NCI-H82 treated with DMSO at 0.1 percent for 48 hours (cell line): ENCODE measurements at regions not wholly inside any gene's neighbourhood (a gene's known extent, or its start where the extent isn't known, plus 50 kb on each side); places are given as distances from the start of the nearest gene placed in this dataset.

Source experiments
- DNase-seq: peaks from one replicate; lab custom pipeline; 2025; ENCODE audit not compliant: unreplicated experiment; lab: John Stamatoyannopoulos, UW

DNA sequence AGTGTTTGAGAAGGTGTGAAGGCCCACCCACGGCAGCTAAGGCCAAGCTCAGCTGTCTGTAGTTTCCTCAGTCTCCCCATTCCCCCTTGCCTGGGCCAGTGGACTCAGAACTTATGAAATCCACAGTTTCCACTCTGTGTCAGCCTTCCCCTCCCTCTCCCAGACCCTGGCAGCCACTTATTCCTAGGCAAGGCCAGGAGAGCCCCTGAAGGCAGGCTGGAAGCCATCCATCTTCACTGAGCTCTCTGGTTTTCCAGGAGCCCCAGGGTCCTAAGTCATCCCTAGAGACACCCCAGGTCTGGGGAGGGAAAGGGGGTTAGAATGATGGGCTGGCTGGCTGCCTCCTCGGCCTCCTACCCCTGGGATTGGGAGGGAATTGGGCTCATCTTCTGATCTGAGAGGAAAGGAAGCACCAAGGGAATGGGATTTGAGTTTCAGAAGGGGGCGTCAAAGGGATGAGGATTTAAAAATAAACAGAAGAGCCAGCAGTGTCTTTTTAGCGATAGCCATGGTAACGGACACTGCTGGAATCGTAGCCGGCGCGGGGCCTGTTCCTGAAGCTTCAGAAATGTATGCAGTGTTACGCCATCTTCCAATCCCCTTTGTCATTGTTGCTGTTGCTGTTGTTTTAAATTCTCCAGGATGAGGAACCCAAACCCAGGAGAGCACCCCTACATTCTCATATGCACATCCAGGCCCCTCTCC, 561.1 kb upstream of the CADM1 start:
- DNase-seq = no peak

DNA sequence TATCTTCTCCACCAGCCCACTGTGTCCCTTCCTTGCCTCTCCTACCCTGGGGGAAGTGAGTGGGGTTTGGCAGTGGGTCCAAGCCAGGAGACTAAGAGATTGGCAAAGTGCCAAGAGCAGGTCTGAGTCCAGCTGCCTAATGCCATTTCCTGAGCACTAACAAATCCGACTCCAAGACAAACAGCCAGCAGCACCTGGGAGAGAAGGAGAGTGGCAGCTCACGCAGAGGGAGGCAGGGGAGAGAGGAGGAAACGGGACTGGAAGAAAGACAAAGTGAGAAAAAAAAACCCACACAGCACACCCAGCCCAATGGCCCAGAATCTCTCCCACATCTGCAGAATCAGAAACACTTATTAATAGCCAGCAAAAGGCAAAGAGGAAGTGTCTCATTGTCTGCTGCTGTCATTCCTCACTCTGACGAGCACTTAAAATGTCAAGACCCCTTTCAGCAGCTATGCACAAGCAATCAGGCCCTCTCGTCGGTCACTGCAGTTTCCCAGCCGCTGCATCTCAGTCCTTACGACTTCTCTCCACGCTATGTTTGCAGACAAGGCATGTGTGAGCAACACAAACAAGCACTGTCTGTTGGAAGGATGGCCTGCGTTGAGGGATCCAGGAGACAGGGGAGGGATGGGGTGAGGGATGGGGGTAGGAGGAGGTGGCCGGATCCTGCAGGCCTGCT, 558.4 kb upstream of the CADM1 start:
- DNase-seq = peak; percentile 92

DNA sequence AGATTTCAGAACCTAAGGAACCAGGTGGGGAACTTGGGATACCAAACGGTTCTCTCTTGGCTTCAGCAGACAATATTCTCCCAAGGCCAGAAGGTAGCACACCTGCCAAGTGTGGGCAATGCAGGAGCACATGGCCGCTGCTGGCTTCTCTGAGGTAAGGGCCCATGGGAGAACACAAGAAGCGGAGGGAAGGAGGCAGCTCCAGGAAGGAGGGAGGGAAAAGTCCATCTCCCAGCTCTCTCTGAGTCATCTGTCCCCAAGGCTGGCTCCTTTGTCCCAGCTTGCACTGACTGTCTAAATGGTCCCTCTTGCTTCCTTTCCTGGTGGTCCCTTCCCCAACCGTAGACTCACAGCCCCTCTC, 557.9 kb upstream of the CADM1 start:
- no peak for DNase-seq

DNA sequence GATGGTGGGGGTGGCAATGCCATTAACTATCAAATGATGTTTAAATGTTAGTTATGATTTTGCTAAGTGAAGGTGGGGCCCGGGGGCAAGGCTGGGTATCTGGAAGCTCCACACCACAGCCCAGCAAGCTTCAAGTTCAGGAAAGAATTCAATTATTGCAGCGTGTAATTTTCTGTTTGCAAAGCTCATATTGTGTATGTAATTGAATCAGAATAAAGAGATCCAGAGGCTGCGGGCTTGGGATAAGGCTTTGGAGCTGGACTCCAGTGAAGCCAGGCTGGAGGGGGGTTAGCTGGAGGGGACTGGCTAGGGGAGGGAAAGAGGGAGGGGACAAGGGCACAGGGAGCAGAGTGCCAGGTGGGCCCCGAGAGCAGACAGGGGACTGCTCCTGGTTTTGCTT, 557.1 kb upstream of the CADM1 start:
- DNase-seq = no peak

DNA sequence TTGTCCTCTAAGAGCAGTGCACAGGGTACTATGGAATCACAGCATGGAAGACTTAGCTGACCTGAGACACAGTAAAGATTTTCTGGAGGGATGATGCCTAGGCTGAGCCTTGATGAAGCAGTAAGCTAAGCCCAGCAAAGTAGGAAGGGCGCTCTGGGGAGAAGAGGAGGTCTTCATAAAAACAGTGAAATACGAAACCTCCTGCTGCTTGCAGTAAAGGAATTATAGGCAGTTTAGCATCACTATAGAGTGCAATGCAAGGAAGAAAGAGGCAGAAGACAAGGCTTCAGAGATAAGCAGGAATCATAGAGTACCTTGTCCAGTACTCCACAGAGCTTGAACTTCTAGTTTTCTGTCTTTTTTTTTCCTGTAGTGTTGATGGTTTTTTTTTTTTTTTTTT, 555.7 kb upstream of the CADM1 start:
- peak; percentile 47 for DNase-seq

DNA sequence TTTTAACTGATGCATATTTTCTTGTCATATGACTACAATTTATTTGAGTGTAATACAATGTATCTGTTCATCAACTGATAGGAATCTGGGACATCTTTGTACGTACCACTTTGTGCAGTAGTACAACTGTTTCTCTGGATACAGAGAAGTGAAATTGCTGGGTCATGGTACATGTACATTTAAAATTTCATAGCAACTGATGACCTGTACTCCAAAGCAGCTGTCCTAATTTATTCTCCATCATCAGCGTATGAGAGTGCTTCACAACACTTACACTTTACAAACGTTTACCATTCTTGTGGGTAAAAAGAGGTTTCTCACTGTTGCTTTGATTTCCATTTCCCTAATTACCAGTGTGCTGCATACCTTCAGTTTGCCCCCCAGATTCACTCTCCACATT, 552.8 kb upstream of the CADM1 start:
- DNase-seq = no peak

DNA sequence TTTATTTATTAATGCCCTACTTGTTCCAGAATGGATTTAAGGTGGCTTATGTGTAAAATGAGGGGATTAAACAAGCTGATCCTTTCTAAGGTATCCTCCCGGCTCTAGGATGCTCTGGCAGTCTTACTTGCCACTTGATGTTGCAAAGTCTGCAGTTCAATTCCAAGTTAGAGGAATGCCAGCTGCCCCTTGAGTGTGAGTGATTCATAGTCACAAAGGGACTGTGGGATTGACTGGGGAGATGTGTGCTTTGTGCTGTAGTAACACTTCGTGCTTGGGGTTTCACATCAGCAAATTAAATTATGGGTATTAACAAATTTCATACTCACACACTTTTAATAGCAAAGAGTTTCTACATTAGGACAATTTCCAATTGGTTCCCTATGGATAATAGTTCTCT, 550.8 kb upstream of the CADM1 start:
- DNase-seq = peak; percentile 55

DNA sequence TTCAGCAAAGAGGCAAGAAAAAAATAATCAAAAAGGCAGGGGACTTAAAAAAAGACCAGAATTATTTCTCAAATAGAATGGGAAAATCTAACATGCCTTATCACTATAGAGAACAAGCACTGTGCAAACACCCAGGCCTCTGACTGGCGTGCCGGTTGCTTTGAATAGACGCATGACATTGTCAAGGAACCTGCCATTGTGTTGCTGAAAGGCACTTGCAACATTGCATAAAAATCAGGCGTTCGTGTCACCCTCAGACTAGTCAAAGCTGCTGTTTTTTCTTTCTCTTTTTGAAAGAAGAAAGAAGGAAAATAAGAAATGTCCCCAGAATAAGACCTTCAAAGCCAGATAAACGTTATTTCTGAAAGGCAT, 549.3 kb upstream of the CADM1 start:
- DNase-seq = no peak

DNA sequence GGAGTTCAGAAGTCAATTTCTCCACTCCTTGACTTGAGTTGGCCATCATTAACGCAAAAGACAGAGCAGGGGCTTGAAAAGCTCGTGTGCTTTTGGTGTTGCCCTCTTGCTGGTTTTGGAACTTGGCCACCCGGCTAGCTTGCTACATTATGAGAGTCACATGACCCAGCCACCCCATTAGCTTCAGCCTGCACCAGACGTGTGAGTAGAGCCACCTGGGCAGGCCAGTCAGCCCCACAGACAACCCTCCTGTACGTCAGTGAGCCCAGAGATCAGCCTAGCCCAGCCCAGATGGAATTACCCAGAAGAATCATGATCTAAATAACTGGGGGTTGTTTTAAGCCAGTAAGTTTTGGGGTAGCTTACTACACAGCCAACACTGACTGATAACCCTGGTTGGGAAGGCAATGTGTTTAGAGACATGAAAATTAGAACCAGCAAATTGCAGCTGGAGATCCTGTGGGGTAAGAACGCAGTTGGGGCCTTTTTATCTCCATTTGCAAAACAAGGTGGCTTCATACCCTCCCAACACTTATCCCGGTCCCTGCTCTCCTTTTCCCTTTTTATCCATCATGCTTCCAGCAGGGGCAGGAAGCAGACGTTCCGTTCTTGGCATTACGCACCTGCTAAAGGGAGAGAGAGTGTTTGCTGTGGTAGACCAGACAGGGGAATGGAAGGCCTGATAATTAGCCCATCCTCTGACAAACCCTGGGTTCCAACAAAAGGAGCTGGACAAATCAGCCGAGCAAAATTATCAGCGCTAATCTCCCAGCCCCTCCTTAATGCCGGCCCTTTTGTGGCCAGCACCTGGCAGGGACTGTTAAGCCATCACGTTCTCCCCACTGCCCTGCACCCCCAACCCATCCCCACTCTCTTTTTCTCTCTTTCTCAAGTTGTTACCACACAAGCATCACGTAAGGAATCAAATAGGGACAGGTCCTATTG, 548.7 kb upstream of the CADM1 start:
- no peak for DNase-seq

DNA sequence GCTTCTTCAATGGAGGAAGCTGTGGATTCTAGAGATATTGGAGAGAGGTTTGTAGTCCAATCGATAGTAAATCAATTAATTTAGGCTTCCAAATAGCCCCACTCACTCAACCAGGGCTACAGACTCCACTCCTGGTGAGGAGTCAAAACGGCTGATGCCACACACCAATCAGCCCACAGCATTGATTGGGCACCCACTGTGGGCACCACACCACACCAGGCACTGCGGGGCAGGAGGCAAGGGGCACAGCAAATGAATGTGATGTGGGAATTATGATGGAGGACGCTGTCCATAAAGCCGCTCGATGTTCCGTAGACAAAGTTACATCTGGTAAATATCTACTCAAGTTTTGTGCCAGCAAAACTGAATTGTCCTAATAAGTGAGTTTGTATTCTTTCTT, 547.3 kb upstream of the CADM1 start:
- DNase-seq = no peak

DNA sequence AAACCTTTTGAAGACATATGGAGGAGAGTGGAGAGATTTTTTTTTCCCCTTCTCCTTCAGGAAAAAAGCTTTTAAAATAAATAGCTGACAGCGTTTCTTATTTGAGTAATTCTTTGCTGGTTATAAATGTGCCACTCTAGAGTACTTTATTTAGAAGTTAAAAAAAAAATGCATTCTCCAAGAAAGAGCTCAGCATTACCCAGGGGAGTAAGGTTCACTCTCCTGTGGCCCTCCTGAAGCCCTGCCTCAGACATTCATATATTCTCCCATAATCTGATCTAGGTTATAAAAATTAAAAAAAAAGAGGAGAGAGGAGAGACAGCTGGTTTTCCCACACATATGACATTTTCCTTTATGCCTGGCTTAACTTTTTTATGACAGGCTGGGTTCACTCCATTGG, 545.2 kb upstream of the CADM1 start:
- no peak for DNase-seq

DNA sequence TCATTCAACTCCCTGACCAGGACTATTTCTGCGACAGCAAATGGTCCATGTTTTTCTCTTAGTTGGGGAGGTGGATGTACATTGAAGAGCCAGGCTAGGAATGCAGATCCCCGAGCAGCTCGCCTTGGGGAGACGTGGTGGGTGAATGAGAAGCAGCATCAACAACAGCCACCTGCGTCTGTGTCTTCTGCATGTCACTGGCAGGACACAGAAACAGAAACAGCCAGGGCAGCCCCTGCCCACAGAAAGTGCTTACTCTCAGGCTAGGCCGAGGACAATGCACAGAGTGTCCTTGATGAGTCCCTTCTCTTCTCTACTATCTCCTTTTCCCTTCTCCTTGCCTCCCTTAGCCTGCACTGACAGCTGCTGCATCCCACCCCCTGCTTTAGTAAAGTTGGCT, 541.9 kb upstream of the CADM1 start:
- DNase-seq = no peak

DNA sequence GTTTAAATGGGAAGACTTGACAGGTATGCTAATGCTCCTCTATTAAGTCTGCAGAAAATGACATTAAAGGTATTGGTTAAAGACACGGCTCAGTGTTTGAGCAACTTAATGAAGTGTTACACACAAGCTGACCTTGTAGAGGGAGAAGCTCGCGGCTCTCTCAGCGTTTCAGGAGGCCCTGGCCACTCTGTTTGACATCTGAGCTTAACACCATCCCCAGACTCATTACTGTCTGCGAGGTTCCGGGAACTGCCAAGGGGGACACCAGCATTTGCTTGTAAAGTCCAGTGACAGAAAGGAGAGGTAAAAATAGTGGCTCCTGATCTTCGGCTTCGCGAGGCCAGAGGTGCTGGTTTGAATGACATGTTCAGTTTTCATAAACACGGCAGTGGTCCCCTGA, 540.7 kb upstream of the CADM1 start:
- DNase-seq = no peak

DNA sequence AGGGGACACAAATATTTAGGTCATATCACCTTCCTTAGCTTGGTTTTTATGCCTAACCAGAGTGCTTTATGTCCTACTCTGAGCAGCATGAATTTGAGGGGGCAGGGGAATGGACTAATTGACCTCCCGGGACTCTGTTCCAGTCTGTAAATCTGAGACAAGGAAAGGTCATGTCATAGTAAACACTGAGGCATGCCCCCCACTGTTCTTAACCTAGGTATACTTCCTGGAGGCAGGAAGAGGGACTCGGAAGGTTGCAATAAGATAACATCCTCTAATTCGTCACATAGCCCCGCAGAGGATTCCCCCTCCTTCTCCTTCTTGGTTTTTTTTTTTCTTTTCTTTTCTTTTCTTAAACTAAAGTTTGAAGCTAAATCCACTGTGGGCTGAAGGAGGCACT, 540.3 kb upstream of the CADM1 start:
- DNase-seq = no peak

DNA sequence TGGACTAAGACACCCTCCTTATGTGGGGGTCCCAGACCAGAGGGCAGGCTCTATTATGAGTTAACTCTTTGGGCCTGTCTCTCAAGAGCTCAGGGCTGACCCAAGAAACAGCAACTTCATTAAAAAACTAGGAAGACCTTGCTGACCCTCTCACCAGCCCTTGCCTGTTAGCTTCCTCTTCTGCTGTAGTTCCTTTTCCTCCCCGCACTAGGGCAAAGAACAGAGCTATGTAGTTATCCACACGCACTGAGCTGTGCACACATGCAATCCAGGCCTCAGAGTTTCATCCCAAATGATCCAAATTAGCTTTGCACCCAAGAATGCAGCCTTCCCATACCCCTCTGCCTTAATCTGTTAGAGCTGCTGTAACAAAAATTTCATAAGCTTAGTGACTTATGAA, 539.6 kb upstream of the CADM1 start:
- no peak for DNase-seq

DNA sequence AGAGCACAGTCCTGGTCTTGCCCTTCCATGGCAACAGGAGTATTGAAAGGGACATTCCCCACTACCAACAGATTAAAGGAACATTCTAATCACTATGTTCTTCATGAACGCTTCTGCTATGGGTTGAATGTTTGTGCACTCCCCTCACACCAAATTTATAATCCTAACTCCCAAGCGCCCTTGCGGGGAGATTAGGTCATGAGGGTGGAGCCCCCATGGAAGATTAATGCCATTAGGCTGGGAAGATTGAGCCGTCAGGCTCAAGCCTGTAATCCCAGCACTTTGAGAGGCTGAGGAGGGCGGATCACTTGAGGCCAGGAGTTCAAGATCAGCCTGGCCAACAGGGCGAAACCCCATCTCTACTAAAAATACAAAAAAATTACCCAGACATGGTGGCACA, 538.8 kb upstream of the CADM1 start:
- peak; percentile 78 for DNase-seq

DNA sequence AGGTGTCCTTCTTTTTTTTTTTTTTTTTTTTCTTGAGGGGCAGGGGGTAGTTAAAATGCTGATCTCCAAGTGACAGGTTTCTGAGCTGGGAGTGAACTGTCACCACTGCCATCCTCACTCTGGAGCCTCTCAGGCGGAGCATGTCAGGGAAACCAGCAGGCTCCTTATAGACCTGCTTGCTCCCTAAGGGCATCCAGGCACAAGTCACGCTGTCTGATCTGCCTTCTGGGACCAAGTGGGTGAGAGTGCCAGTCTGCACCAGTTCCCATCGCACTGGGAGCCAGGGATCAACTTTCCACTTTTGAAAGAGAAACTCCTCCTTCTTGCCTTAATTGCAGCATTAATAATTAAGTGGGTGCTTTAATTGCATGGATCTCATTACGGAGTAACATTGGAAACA, 537.9 kb upstream of the CADM1 start:
- no peak for DNase-seq

DNA sequence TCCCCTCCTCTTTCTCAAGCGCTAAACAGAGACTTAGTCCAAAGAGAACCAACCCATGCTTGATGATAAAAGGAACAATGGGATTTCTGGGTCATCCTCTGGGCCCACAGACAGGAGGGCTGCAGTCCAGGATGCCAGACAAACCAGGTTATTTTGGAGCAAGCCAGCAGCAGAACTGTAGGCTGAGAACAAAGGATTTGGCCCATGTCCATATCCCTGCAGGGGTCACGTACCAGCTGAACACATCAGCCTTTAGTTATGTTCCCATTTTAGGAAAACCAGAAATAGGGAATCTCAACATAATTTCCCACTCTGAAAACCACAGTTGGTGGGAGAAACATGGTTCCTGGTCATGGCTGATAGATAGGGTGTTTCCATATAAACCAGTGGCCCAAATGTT, 533.6 kb upstream of the CADM1 start:
- DNase-seq = no peak

DNA sequence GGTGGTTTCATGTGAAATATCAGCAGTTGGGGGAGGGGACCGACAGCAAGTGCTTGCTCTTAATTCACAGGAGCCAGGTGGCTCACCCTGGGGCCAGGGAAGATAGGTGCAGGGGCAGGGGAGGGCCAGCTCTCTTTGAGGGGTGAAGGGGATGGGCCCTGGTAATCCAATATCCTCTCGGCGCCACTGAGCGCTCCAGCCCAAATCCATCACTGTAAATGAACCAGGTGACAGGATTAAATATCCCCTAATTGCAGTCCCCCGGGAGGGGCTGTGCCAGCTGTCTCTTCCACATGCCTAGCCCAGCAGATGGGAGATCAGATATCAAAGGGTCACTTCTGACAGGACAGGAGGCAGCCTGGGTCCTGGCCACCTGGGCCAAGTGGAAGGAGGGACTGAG, 531.8 kb upstream of the CADM1 start:
- peak; percentile 91 for DNase-seq

DNA sequence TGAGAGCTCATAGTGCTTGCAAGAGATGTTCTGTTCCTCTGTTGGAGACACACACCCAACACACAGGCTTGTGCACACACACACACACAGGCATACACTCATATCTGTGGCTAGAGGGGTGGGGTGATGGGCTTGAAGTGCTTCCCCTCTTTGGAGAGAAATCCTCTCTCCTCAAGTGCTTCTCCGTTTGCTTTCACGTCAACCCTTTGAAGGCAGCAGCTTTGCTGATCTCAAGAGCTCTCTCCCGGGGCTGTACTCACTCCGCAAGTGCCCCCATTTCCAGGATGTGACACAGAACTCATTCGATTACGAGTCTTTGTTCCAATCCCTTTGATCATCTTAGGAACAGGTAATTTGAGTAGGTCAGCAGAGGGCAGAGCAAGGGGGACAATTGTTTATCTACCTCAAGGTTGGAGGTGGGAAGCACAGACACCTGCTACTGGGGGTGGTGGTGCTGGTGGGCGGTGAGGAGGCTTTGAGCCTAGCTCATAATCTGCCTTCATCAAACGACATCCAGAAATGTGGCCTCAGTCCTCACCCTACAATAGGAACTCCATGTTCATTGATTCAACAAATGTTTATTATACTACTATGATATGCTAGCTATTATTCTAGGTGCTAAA, 529.8 kb upstream of the CADM1 start:
- DNase-seq = no peak

DNA sequence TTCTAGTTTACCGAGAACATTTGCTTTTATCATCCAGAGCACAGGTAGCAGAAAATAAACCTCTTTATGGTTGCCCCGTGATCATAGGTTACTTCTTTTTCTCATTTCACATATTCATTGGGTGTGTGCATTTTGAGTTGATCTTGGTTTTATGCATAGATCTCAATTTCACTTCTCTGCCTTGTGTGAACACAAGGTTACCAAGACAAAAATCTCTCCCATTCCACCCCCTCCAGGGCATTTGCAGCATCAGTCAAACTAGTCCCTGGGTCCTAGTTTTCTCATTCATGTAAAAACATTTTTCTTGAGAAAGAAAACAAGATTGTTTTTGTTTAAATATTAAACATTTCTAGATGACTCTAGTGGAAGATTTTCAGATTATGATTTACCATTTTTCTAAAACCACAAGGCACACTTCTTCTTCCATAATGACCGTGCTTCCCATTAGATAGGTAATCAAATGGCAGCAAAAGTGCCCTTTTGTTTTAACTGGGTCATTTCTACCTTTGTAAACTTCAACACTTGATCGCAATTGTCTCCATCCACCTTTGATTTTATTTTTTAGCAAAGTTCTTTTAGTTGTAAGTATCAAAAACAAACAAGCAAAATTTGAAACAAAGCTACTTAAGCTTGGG, 526.6 kb upstream of the CADM1 start:
- no peak for DNase-seq
